GM18951 (cell line): ENCODE measurements at regions not wholly inside any gene's neighbourhood (a gene's known extent, or its start where the extent isn't known, plus 50 kb on each side); places are given as distances from the start of the nearest gene placed in this dataset.

Experiments
- POLR2A ChIP-seq: IDR thresholded peaks from 4 replicates; pipeline ENCODE4 v1.6.1; 2011; ENCODE audit warnings: mild to moderate bottlenecking; ENCODE audit not compliant: insufficient read length, insufficient read depth; ENCODE audit errors: extremely low read depth
- in situ Hi-C: fragments of 300-500 bp; cut with MboI; formaldehyde crosslinking; loops from one replicate; pipeline ENCODE4 v1.12.0; 2022; ENCODE audit warnings: low sequenced_read_pairs, mixed read lengths, inconsistent platforms; ENCODE audit not compliant: unreplicated experiment

DNA sequence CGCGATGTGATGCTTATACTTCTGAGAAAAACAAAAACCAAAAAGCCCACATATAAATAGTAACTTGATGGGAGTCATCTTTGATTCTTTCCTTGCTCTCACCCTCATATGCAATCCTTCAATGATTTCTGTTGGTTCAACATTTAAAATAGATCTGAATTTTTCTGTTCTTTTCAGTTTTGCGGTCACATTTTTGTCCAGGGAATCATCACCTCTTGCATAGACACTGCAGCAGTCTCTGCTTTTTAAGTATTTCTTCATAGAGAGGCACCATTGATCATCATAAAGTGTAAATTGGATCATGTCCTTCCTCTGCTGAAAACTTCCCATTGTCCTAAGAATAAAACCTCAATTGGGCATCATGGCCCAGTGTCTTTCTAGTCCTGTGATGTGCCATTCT, 81.1 kb upstream of the SLC4A4 start:
- TF ChIP-seq POLR2A = no peak
- in situ Hi-C loops = loop anchor here (25.0 kb wide), 1 partner anchor 455 kb away; no protein-coding TSS in a partner anchor

DNA sequence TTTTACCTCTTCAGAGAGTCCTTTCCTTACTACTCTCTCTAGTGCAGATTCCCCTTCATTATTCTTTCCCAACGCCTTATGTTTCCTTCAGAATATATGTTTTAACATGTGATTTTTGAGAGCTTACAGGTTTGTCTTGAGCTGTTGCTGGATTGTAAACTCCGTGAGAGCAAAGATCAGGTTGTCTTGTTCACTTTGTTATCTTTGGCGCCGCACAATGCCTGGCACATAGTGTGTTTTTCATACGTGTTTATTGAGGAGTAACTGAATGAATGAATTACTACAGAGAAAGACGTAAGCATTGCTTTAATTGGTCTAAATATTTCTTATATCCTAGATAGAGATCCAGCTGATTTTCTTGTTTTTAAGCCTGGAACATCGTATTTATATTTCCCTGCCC, 80.5 kb upstream of the SLC4A4 start:
- no peak for TF ChIP-seq POLR2A
- in situ Hi-C loops = loop anchor here (25.0 kb wide), 1 partner anchor 454 kb away; no protein-coding TSS in a partner anchor

DNA sequence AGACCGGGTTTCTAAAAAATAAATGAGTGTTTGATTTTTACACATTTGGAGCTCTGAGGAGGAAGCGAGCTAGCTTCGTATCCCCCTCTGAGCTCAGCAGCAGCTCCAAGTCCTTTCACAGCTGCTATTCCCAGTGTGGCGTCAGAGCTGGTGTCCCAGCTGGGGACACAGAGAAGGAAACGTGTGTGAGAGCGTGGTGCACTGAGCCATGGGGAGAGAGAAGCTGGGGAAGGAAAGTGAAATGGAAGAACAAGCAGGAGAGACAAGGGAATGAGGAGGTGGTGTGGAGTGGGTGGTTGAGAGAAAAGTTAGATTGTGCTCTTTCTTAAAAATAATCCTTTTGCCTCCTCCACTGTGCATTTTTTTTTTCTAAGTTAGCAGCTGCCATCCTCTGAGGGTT, 79.5 kb upstream of the SLC4A4 start:
- in situ Hi-C loops = loop anchor here (25.0 kb wide), 1 partner anchor 453 kb away; no protein-coding TSS in a partner anchor
- TF ChIP-seq POLR2A = no peak

DNA sequence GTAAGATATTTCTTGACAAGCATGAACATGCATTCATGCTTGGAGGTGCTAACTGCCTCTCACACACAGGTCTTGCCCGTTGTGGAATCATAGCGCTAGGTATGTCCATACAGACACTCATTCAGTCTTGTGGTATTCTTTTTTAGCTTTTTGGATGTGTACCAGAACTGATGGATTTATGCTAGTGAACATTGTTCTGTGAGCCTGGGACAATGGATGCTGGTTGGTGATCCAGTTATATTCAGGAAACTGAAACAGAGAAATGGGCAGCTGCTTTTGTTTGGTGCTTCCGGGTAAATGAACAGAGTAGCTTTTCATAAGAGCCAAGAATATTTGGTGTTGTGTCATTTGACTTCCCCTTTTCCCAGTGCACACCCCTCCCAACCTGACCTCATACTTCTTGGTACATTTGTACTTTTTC, 78.9 kb upstream of the SLC4A4 start:
- TF ChIP-seq POLR2A = no peak
- in situ Hi-C loops = loop anchor here (25.0 kb wide), 1 partner anchor 452 kb away; no protein-coding TSS in a partner anchor

DNA sequence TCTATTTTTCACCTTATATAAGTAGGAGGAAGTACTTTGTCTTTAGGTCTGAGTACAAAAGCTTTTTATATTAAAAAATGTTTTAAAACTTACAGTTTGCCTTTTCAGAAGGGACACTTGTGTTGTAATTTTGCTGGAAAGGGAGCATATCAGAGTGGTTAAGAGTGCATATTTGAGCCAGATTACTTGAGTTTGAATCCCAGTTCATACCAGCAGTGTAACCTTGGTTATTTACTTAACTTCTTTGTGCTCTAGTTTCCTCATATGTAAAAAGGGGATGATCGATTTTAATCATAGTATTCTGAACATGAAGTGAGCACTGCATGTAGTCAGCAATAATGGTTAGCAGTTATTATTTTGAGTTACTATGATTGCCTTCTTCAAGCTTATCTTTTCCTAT, 78.3 kb upstream of the SLC4A4 start:
- in situ Hi-C loops = loop anchor here (25.0 kb wide), 1 partner anchor 452 kb away; no protein-coding TSS in a partner anchor
- TF ChIP-seq POLR2A = no peak

DNA sequence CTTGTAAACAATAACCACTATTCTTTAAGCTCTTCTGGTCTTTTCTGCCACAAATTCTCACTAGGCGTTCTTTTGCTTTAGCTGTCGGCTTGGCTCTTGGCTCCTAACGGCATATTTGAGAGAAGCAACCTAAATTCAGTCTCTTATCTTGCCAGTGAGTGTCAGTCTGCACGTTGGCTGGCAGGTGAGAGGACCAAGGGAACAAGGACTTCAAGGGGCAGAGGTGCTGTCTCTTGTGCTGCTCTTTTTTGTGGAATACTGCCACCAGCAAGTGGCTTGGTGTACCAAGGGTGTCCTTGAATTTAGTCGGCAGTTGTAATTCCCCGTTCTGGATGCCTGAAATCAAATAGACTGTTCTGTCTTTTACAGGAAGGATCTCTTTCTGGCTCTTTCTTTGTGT, 77.8 kb upstream of the SLC4A4 start:
- no peak for TF ChIP-seq POLR2A
- in situ Hi-C loops = loop anchor here (25.0 kb wide), 1 partner anchor 451 kb away; no protein-coding TSS in a partner anchor

DNA sequence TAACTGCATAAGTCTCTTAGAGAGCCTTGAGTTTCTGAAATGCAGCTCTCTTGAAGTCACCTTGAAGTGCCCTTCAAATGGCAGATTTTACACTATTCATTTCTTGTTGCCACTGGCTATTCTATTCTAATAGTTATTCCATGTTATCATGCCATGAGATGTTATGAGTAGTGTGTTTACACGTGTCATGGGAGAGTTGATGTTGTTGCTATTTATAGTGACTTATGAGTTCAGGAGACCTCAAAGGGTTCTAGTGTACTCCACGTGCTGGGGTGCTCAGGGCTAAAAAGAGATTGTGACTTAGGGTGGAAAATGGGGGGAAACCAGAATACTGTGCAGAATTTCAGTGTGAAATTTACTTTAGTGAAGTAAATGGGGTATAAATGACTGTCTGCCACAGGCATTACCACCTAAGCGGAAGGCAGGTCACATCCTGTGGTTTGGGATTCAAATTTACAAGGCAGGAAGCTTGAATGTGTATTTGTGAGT, 77.1 kb upstream of the SLC4A4 start:
- TF ChIP-seq POLR2A = no peak
- in situ Hi-C loops = loop anchor here (25.0 kb wide), 1 partner anchor 451 kb away; no protein-coding TSS in a partner anchor

DNA sequence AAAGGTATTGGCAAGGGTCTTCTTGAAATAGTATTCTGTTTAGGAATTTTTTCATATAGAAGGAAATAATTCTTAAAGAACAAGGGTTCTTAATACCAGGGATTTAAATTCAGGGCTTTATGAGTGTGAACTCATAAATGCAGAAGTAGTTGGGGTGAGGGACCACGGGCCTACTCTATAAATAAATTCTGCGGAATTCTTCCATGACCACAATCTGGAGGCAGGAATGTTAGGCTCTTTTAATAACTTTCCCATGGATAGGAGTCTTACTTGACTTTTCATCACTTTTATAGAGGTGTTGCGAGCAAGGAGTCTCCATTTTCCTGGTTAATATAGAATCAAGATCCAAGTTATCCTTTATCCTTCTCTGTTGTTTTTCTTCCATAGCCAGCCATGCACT, 76.7 kb upstream of the SLC4A4 start:
- TF ChIP-seq POLR2A = no peak
- in situ Hi-C loops = loop anchor here (25.0 kb wide), 1 partner anchor 450 kb away; no protein-coding TSS in a partner anchor

DNA sequence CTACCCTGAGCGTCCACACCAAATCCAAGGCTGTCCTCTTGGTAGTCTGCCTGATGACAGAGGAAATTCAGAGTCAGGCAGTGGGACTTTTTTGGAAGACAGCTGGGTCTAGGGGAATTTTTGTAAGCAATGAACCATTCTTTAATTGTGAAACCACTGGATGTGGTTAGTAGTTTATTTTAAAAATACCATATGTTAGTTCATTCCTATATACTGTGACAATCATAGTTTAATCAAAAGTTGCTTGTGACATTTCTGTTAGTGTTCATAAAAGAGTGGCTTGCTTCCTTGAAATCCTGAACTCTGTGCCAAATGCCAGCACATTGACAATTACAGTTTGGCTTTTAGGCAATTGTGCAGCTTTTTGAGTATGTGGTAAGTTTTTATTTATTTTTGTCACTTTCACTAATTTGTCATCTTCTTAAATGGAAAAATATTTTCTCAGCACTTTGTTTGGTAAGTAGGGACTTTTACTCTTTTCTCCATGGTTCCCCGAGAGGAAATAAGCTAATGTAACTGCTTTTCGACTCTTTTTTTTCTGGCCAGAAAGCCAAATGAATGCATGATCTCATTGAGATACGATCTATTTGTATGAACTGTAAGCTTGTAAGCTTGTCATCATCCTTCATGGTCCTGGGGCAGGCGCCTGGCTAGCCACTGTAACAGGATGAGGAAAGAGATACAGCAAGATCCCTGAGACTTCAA, 72.6 kb upstream of the SLC4A4 start:
- in situ Hi-C loops = loop anchor here (25.0 kb wide), 1 partner anchor 446 kb away; no protein-coding TSS in a partner anchor
- no peak for TF ChIP-seq POLR2A

DNA sequence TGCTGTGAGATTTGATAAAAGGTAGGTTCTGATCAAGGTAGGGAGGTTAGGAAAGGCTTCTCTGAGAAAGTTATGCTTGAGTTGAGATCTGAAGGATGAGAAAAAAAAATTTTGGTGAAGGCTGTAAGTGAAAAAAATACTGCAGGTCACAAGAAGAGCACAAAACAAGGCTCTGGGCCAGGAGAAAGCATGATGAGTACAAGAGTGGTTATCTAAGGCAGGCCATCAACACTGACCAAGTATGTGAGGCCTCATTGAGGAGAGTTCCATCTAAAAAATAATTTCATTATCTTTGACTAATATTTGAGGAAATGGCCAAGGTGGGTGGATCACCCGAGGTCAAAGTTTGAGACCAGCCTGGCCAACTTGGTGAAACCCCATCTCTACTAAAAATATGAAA, 71.6 kb upstream of the SLC4A4 start:
- TF ChIP-seq POLR2A = no peak

DNA sequence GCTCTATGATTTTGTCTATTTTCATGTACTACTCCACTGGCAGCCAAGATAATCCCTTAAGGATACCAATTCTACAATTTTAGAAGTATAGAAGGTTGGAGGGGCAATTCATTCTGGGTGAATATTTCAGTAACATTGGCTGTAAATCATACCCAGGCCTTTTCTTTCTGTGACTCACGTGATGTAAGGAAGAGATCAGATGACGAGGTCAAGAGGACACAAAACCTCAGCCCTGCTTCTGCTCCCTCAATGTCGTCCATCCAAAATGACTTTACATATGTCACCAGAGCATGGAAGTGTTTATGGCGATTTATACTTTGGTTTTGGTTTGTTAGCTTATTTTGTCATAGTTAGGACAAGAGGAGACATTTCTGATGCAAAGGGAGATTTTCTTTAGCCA, 70.7 kb upstream of the SLC4A4 start:
- TF ChIP-seq POLR2A = no peak
- in situ Hi-C loops = loop anchor here (25.0 kb wide), 1 partner anchor 444 kb away; no protein-coding TSS in a partner anchor

More for the DNA sequence above, 71.6 kb upstream of the SLC4A4 start:
- in situ Hi-C loops = loop anchor here (25.0 kb wide), 1 partner anchor 445 kb away; no protein-coding TSS in a partner anchor

DNA sequence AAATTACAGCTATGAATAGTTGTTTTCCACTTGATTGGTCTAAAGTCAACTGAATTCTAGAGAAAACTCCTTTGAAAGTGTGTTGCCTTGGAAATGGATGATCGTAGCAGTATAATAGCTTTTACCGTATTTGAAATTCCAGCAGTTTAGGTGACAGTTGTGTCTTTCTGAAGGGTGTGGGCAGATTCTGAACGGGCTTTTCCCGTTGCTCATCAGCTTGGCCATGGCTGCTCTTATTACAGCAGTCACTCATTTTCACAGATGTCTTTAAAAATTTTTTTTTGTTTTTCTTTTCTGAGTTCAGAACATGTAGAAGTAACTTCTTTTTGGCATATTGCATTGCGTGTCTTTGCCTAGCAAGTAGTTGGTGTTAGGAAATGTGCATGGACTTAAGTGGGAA, 69.6 kb upstream of the SLC4A4 start:
- TF ChIP-seq POLR2A = no peak
- in situ Hi-C loops = loop anchor here (25.0 kb wide), 1 partner anchor 443 kb away; no protein-coding TSS in a partner anchor

DNA sequence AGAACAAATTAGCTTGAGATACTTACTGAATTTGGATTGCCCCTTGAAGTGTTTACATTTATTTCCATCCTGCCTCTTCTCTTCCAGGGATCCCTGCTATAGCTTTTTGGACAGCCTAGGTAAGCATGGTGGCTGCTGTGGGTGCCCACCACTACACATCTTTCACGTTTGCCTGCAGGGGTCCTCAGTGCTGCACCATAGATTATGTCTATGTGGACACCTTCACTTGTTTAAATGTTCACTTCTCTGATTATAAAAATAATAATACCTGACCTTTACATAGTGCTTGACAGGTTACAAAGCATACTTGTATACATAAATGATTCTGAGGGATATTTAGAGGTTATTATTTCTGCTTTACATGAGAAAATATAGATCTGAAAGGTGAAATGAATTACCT, 67.9 kb upstream of the SLC4A4 start:
- in situ Hi-C loops = loop anchor here (10.0 to 25.0 kb wide), 2 partner anchors 284 to 441 kb away; no protein-coding TSS in a partner anchor
- no peak for TF ChIP-seq POLR2A
